NB4 (cell line): ENCODE measurements at regions not wholly inside any gene's neighbourhood (a gene's known extent, or its start where the extent isn't known, plus 50 kb on each side); places are given as distances from the start of the nearest gene placed in this dataset.

ENCODE experiments used
- MYC ChIP-seq: IDR thresholded peaks from 2 replicates; pipeline ENCODE4 v1.6.1; 2011; ENCODE audit warnings: low read depth, low read length
- TF ChIP-seq, protein P1 (sequence below): IDR thresholded peaks from one replicate; pipeline ENCODE4 v1.5.1; 2012; ENCODE audit warnings: low read depth, low read length
- TF ChIP-seq, protein P2 (sequence below): IDR thresholded peaks from 2 replicates; pipeline ENCODE4 v1.6.1; 2011; ENCODE audit warnings: low read depth, low read length

DNA sequence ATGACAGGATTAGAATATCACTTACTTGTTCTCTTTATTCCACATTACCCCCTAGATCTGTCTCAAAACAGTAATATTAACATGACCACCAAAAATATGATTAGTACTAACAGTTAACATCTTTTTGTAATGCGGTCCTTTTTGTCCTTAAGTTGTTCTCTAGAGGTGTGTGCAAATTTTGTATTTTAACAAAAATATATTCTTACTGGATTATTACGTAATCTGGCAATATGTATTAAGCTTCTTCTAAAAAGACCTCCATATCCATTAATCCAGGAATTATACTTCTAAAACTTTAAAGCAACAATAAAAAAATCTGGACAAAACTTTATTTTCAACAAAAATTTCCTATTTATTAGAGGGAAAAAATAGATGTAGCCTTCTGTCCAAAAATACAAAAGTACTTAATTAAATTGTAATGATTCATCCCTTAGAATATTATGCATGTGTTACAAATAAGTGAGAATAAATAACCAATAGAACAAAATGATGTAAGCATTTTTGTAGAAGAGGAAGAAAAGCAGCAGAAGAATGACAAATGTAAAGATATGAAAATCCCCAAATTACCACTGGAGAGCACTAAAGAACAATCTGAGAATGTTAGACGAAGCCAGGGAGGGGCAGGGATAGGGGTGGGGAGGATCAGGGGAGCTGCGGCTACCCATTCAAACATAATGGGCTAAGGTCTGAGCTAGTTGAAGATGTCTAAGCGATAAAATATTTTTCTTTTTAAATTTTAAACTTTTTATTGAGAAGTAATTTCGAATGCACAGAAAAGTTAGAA lies 945.6 kb downstream of the MCTP2 start:
- TF ChIP-seq, protein P1, sequence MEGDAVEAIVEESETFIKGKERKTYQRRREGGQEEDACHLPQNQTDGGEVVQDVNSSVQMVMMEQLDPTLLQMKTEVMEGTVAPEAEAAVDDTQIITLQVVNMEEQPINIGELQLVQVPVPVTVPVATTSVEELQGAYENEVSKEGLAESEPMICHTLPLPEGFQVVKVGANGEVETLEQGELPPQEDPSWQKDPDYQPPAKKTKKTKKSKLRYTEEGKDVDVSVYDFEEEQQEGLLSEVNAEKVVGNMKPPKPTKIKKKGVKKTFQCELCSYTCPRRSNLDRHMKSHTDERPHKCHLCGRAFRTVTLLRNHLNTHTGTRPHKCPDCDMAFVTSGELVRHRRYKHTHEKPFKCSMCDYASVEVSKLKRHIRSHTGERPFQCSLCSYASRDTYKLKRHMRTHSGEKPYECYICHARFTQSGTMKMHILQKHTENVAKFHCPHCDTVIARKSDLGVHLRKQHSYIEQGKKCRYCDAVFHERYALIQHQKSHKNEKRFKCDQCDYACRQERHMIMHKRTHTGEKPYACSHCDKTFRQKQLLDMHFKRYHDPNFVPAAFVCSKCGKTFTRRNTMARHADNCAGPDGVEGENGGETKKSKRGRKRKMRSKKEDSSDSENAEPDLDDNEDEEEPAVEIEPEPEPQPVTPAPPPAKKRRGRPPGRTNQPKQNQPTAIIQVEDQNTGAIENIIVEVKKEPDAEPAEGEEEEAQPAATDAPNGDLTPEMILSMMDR, result no peak
- TF ChIP-seq, protein P2, sequence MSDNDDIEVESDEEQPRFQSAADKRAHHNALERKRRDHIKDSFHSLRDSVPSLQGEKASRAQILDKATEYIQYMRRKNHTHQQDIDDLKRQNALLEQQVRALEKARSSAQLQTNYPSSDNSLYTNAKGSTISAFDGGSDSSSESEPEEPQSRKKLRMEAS, result no peak
- TF ChIP-seq MYC, result no peak
